Body of pancreas (tissue), 4 donors: ENCODE measurements at regions not wholly inside any gene's neighbourhood (a gene's known extent, or its start where the extent isn't known, plus 50 kb on each side); places are given as distances from the start of the nearest gene placed in this dataset.

Experiments
- ATAC-seq: fragments of 150-250 bp; one replicate; pipeline ENCODE4 v1.9.1; 2016
- DNase-seq, 4 donors: peaks; one replicate each; pipeline ENCODE4 v3.0.0-alpha.2; 2019
- H3K27ac ChIP-seq, 4 donors: fragments of 200-600 bp; sonication (generic); 1 replicate in 3 of 4; 2 replicates in 1 of 4; pipeline versions ENCODE4 v1.5.1 to v1.6.1; 2016 to 2019; ENCODE audit warnings: mild to moderate bottlenecking in 1 of 4, mixed read lengths in 1 of 4, moderate library complexity in 1 of 4
- H3K27me3 ChIP-seq, 2 donors: fragments of 200-600 bp; sonication (generic); one replicate each; pipeline ENCODE4 v1.6.0; 2016; ENCODE audit warnings: mild to moderate bottlenecking in 1 of 2
- H3K36me3 ChIP-seq, 2 donors: fragments of 200-600 bp; sonication (generic); replicated peaks in 1 of 2; 2 replicates each; pipeline ENCODE4 v1.5.1; 2016; ENCODE audit warnings: low read depth in 2 of 2; ENCODE audit not compliant: insufficient read depth in 1 of 2
- H3K4me1 ChIP-seq: fragments of 200-600 bp; sonication (generic); one replicate; pipeline ENCODE4 v1.6.0; 2016
- H3K4me3 ChIP-seq, 2 donors: fragments of 200-600 bp; sonication (generic); 1 replicate in 1 of 2; 2 replicates in 1 of 2; pipeline ENCODE4 v1.5.1; 2016 to 2019
- H3K9me3 ChIP-seq, 3 donors: fragments of 200-600 bp; sonication (generic); 1 replicate in 2 of 3; 2 replicates in 1 of 3; pipeline ENCODE4 v1.5.1; 2016
- CTCF ChIP-seq, 7 experiments: fragments of 450-650 bp in 4 of 7; fragments of 200-600 bp in 3 of 7; sonication (generic) in 3 of 7; IDR thresholded peaks; one replicate each; pipeline ENCODE4 v1.5.1; 2016 to 2019; ENCODE audit warnings: antibody characterized with exemption in 7 of 7
- POLR2A ChIP-seq, 3 donors: fragments of 450-650 bp; IDR thresholded peaks; one replicate each; pipeline ENCODE4 v1.6.1; 2016; ENCODE audit warnings: antibody characterized with exemption in 3 of 3, mild to moderate bottlenecking in 2 of 3
- WGBS, 2 donors: methylation state at CpG; one replicate each; pipeline ENCODE4 v1.1.5; 2017; 5-methylcytosine and 5-hydroxymethylcytosine counted together
- intact Hi-C: fragments of 100-400 bp; cut with DNase I; formaldehyde crosslinking; loops from one replicate; pipeline ENCODE4 v1.15.1; 2023

DNA sequence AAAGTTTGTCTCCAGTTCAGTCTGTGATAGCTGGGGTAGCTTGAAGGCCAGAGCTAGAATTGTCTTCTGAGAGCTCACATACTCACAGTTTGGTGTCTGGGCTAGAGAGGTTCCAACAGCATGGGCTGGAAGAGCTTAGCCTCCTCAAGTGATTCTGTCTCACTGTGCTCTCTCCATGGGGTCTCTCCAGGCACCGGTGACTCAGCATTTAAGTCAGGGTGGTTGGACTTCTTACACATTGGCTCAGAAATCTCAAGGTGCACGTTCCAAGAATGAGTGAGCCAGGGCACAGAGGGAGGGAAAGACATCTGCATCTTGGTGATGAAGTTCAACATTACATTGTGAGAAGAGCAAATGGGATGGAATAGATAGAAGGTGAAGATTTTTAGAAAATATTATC lies 207.3 kb upstream of the DDX18 start:
- TF ChIP-seq CTCF (IDR thresholded peaks at IDR 0.05) (no peak), POLR2A (IDR thresholded peaks at IDR 0.05) (no peak)
- Histone ChIP-seq H3K27ac (no peak overlapping the region), H3K9me3 (no peaks in the 10 kb centered on the region), H3K4me3 (no peak overlapping the region), H3K36me3 (no peaks in the 10 kb centered on the region), H3K27me3 (no peaks in the 10 kb centered on the region), H3K4me1 (no peaks in the 10 kb centered on the region)
- DNase-seq = no peak
- intact Hi-C loops = no loop called here
- no peak for ATAC-seq
- 45 to 83% methylated on average over 2 of the region's 2 CpGs for WGBS, 2 donors

- intact Hi-C loops = no loop called here
- Histone ChIP-seq H3K36me3 (no peaks in the 10 kb centered on the region), H3K4me1 (no peaks in the 10 kb centered on the region), H3K9me3 (no peaks in the 10 kb centered on the region), H3K27me3 (no peaks in the 10 kb centered on the region), H3K4me3 (no peak overlapping the region), H3K27ac (no peak overlapping the region)
- no peak for ATAC-seq
- WGBS, 2 donors = 59 to 76% methylated on average over 5 of the region's 5 CpGs
- TF ChIP-seq POLR2A (IDR thresholded peaks at IDR 0.05) (no peak), CTCF (IDR thresholded peaks at IDR 0.05) (no peak)
- no peak for DNase-seq
Observed at GRCh38 chr2:117613101-117613500, 201.4 kb upstream of the DDX18 start.

DNA sequence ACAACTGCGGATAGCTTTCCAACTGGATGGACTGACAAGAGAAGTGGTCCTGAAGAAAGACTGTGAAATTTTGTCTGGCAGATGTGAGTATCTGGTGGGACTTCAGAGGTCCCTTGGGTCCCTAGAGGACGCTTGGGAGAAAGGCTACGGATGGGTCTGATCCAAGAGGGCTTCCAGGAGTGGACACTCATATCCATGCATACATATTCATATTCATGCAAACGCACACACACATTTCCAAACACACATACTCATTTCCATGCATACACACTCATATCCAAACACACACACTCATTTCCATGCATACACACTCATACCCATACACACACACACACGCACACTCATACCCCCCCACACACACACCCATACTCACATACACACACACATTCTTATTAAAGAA lies 200.2 kb upstream of the DDX18 start:
- Histone ChIP-seq H3K27ac (no peak overlapping the region), H3K4me3 (no peak overlapping the region), H3K9me3 (no peaks in the 10 kb centered on the region), H3K27me3 (no peaks in the 10 kb centered on the region), H3K36me3 (no peaks in the 10 kb centered on the region), H3K4me1 (no peaks in the 10 kb centered on the region)
- DNase-seq (no peak), ATAC-seq (no peak)
- WGBS, 2 donors = 75 to 85% methylated on average over 5 of the region's 5 CpGs
- TF ChIP-seq CTCF (IDR thresholded peaks at IDR 0.05) = no peak
- TF ChIP-seq POLR2A (IDR thresholded peaks at IDR 0.05) = no peak
- intact Hi-C loops = no loop called here

DNA sequence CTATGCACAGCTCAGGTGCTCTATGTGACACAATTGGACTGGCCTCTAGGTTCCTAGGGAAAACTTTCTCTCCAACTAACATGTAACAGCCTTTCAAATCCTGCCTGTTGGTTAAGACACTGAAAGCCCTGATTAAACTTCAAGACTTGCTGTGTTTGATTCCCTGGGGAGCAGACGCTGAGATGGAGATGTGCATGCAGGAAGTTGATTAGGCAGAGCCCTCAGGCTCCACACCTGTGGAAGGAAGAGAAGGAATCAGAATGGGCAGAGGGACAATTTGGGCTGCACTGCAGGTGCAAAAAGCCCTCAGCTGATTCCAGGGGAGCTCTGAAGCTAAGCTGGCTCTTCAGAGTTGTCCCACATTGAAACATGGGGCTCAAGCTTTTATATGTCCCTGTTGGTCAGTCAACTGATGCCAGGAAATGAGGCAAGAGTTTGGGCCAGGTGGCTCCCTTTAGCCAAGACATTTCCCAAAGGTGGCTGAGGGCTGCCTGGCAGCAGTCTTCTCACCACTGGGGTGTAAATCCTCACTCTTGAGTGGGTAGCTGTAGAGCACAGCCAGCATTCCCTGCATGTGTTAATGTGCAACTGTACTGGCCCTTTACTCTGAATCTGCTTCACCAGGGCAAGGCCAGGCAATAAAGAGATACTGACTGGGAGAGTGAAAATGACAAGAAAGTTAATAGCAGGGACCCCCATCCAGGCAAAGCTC lies 199.5 kb upstream of the DDX18 start:
- ATAC-seq (no peak), DNase-seq (no peak)
- H3K4me3 ChIP-seq = no peak overlapping the region
- H3K9me3 ChIP-seq = no peaks in the 10 kb centered on the region
- no peak for TF ChIP-seq POLR2A (IDR thresholded peaks at IDR 0.05)
- TF ChIP-seq CTCF (IDR thresholded peaks at IDR 0.05) = no peak
- H3K27me3 ChIP-seq = no peaks in the 10 kb centered on the region
- WGBS, 2 donors = 73 to 86% methylated on average over 1 of the region's 1 CpG
- H3K27ac ChIP-seq = no peak overlapping the region
- intact Hi-C loops = no loop called here
- no peaks in the 10 kb centered on the region for H3K36me3 ChIP-seq
- no peaks in the 10 kb centered on the region for H3K4me1 ChIP-seq

DNA sequence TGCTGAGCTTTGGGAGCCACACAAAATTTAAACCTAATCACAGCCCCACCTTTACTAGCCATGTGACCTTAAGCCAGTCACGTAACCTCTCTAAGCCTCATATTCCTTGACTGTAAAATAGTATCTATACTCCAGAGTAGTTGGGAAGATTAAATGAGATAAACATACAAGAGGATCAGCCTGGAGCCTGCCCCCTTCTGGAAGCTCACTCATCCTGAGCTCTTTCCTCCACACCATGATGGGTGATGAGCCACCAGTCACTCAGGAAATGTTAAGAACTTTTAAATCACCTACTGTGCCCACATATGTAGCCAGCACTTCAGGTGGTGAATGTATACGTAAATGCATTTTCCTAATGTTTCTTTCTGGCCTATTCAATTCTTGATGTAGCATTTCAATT lies 195.9 kb upstream of the DDX18 start:
- no peaks in the 10 kb centered on the region for H3K36me3 ChIP-seq
- DNase-seq (no peak), ATAC-seq (no peak)
- no peak overlapping the region for H3K27ac ChIP-seq
- no peaks in the 10 kb centered on the region for H3K27me3 ChIP-seq
- H3K9me3 ChIP-seq = no peaks in the 10 kb centered on the region
- intact Hi-C loops = no loop called here
- no peak overlapping the region for H3K4me3 ChIP-seq
- no peaks in the 10 kb centered on the region for H3K4me1 ChIP-seq
- TF ChIP-seq CTCF (IDR thresholded peaks at IDR 0.05) (no peak), POLR2A (IDR thresholded peaks at IDR 0.05) (no peak)
- 89 to 94% methylated on average over 2 of the region's 2 CpGs for WGBS, 2 donors
